A549 (cell line): ENCODE measurements at regions not wholly inside any gene's neighbourhood (a gene's known extent, or its start where the extent isn't known, plus 50 kb on each side); places are given as distances from the start of the nearest gene placed in this dataset.

Experiments used
- EP300 ChIP-seq, 2 experiments: fragments of >200 bp; sonication (Bioruptor Twin); formaldehyde crosslinking; IDR thresholded peaks; 2 replicates in 1 of 2; 3 replicates in 1 of 2; pipeline ENCODE4 v1.6.1; 2016 to 2017
- ESRRA ChIP-seq: fragments of 150-350 bp; IDR thresholded peaks from 2 replicates; pipeline ENCODE4 v1.6.1; 2014; ENCODE audit warnings: mild to moderate bottlenecking, low read length, borderline replicate concordance
- KDM1A ChIP-seq: fragments of 200-600 bp; sonication (generic); IDR thresholded peaks from 2 replicates; pipeline ENCODE4 v1.6.1; 2016; ENCODE audit warnings: low read depth, mild to moderate bottlenecking
- MAFK ChIP-seq: fragments of 450-650 bp; IDR thresholded peaks from 2 replicates; pipeline ENCODE4 v1.6.1; 2014; ENCODE audit not compliant: partially characterized antibody
- TF ChIP-seq, protein P1 (sequence below): fragments of >200 bp; sonication (Bioruptor Twin); formaldehyde crosslinking; IDR thresholded peaks from 3 replicates; pipeline ENCODE4 v1.6.1; 2016
- TF ChIP-seq, protein P2 (sequence below): fragments of >200 bp; sonication (Bioruptor Twin); formaldehyde crosslinking; IDR thresholded peaks from 3 replicates; pipeline ENCODE4 v1.5.1; 2016

DNA sequence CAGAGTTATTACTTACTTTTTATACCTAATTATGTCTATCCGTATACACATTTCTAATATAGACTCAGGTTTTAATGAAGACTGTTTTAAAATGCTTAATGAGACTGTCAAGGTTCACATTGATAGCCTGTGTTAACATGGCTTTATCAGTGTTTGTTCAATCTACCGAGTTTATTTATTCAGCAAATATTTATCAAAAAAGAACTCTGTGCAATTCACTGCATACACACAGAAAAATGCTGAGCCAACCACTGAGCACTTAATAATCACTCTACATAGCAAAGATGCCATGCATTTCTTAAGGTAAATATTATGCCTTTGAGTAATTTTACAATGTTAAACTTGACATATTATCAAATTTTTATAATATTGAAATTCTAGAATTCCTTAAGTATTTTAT is 428.2 kb downstream of the ANXA1 start:
- TF ChIP-seq ESRRA, result no peak
- no peak for TF ChIP-seq MAFK
- TF ChIP-seq, protein P1, sequence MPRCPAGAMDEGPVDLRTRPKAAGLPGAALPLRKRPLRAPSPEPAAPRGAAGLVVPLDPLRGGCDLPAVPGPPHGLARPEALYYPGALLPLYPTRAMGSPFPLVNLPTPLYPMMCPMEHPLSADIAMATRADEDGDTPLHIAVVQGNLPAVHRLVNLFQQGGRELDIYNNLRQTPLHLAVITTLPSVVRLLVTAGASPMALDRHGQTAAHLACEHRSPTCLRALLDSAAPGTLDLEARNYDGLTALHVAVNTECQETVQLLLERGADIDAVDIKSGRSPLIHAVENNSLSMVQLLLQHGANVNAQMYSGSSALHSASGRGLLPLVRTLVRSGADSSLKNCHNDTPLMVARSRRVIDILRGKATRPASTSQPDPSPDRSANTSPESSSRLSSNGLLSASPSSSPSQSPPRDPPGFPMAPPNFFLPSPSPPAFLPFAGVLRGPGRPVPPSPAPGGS, result no peak
- TF ChIP-seq, protein P2, sequence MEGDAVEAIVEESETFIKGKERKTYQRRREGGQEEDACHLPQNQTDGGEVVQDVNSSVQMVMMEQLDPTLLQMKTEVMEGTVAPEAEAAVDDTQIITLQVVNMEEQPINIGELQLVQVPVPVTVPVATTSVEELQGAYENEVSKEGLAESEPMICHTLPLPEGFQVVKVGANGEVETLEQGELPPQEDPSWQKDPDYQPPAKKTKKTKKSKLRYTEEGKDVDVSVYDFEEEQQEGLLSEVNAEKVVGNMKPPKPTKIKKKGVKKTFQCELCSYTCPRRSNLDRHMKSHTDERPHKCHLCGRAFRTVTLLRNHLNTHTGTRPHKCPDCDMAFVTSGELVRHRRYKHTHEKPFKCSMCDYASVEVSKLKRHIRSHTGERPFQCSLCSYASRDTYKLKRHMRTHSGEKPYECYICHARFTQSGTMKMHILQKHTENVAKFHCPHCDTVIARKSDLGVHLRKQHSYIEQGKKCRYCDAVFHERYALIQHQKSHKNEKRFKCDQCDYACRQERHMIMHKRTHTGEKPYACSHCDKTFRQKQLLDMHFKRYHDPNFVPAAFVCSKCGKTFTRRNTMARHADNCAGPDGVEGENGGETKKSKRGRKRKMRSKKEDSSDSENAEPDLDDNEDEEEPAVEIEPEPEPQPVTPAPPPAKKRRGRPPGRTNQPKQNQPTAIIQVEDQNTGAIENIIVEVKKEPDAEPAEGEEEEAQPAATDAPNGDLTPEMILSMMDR, result no peak
- TF ChIP-seq KDM1A, result no peak
- TF ChIP-seq EP300 (IDR thresholded peaks at IDR 0.05), result no peak
